ENCODE measurements at regions not wholly inside any gene's neighbourhood (a gene's known extent, or its start where the extent isn't known, plus 50 kb on each side); places are given as distances from the start of the nearest gene placed in this dataset.

DNA sequence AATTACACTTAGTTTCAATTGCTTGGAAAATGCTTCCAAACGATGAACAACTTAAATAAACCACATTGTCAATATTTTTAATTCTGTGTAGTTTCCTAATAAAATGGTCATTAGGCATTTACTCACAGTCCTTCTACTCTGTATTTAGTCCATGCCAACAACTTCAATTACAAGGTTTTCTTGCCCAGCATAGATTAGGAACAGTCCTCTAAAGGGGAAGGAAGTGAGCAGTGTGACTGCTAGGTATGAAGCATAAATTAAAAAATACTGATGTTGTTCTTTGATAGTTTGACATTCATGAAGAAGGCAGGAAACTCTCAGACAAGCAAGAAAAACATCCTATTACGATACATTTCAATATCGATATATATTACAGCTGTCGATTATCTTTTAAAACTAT is 716.0 kb upstream of the PCDH9 start:
- Histone ChIP-seq H3K27ac (replicated peaks; ENCODE audit: low read length) (no peak overlapping the region), H3K4ac (ENCODE audit: low read length) (no peak overlapping the region), H3K27me3 (ENCODE audit: control insufficient read depth in 3 of 3, insufficient read depth in 3 of 3, low read depth in 1 of 3, low read length in 3 of 3) (no peaks in the 10 kb centered on the region), H3K4me3 (ENCODE audit: low read length in 2 of 2) (no peak overlapping the region), H4K8ac (ENCODE audit: low read depth, low read length) (no peak overlapping the region), H3K23ac (ENCODE audit: low read depth, low read length, poor library complexity) (no peak overlapping the region), H3K14ac (ENCODE audit: low read length) (no peak overlapping the region), H2AK5ac (ENCODE audit: low read depth, low read length) (no peak overlapping the region), H3K9me3 (replicated peaks in 1 of 2; ENCODE audit: control insufficient read depth in 2 of 2, insufficient read depth in 1 of 2, low read depth in 1 of 2, low read length in 2 of 2) (no peaks in the 10 kb centered on the region), H3K4me1 (ENCODE audit: control insufficient read depth in 2 of 2, insufficient read depth in 1 of 2, low read depth in 1 of 2, low read length in 2 of 2) (no peaks in the 10 kb centered on the region), H2BK15ac (ENCODE audit: low read length) (no peak overlapping the region), H2BK120ac (ENCODE audit: low read depth, low read length) (no peak overlapping the region), H2BK12ac (ENCODE audit: low read length) (no peak overlapping the region), H3K18ac (ENCODE audit: low read length) (no peak overlapping the region), H4K91ac (ENCODE audit: low read depth, low read length, poor library complexity) (no peak overlapping the region), H3K9ac (ENCODE audit: low read depth, low read length, poor library complexity) (no peak overlapping the region), H2BK5ac (ENCODE audit: low read length) (no peak overlapping the region), H2AFZ (ENCODE audit: low read length) (no peak overlapping the region), H3K36me3 (replicated peaks in 1 of 2; ENCODE audit: control insufficient read depth in 2 of 2, insufficient read depth in 2 of 2, low read length in 2 of 2) (no peaks in the 10 kb centered on the region), H3K79me1 (ENCODE audit: low read depth, low read length) (no peaks in the 10 kb centered on the region), H3K4me2 (ENCODE audit: insufficient read depth, low read length, poor library complexity, severe bottlenecking) (no peak overlapping the region)
- no CpG with 5 or more reads among the region's 4 CpGs for WGBS, 2 donors (ENCODE audit: extremely low coverage in 2 of 2, insufficient read length in 2 of 2, insufficient replicate concordance in 1 of 2)
- DNase-seq (ENCODE audit: low spot score) = no peak

DNA sequence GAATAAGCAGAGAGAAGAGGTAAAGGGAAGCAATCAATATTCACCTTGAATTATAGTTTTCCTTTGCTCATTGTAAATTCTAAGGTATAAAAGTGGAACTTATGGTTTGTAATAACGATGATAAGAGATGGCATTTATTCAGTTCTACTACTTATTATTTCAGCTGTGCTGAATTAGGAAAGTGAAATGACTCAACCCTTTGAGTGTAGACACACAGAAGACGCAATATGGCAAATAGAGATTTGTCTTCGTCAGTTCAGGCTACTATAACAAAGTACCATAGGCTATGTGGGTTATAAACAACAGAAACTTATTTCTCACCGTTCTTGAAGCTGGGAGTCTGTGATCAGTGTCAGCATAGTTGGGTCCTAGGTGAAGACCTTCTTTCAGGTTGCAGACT is 713.0 kb upstream of the PCDH9 start:
- Histone ChIP-seq H3K4me1 (ENCODE audit: control insufficient read depth in 2 of 2, insufficient read depth in 1 of 2, low read depth in 1 of 2, low read length in 2 of 2) (no peaks in the 10 kb centered on the region), H2BK15ac (ENCODE audit: low read length) (no peak overlapping the region), H3K23ac (ENCODE audit: low read depth, low read length, poor library complexity) (no peak overlapping the region), H3K27me3 (ENCODE audit: control insufficient read depth in 3 of 3, insufficient read depth in 3 of 3, low read depth in 1 of 3, low read length in 3 of 3) (no peaks in the 10 kb centered on the region), H3K14ac (ENCODE audit: low read length) (no peak overlapping the region), H4K8ac (ENCODE audit: low read depth, low read length) (no peak overlapping the region), H3K4me2 (ENCODE audit: insufficient read depth, low read length, poor library complexity, severe bottlenecking) (no peak overlapping the region), H2BK120ac (ENCODE audit: low read depth, low read length) (no peak overlapping the region), H2AK5ac (ENCODE audit: low read depth, low read length) (no peak overlapping the region), H3K27ac (replicated peaks; ENCODE audit: low read length) (no peak overlapping the region), H2BK5ac (ENCODE audit: low read length) (no peak overlapping the region), H2BK12ac (ENCODE audit: low read length) (no peak overlapping the region), H3K9ac (ENCODE audit: low read depth, low read length, poor library complexity) (no peak overlapping the region), H3K9me3 (replicated peaks in 1 of 2; ENCODE audit: control insufficient read depth in 2 of 2, insufficient read depth in 1 of 2, low read depth in 1 of 2, low read length in 2 of 2) (no peaks in the 10 kb centered on the region), H3K18ac (ENCODE audit: low read length) (no peak overlapping the region), H4K91ac (ENCODE audit: low read depth, low read length, poor library complexity) (no peak overlapping the region), H3K36me3 (replicated peaks in 1 of 2; ENCODE audit: control insufficient read depth in 2 of 2, insufficient read depth in 2 of 2, low read length in 2 of 2) (no peaks in the 10 kb centered on the region), H3K4ac (ENCODE audit: low read length) (no peak overlapping the region), H3K79me1 (ENCODE audit: low read depth, low read length) (no peaks in the 10 kb centered on the region), H2AFZ (ENCODE audit: low read length) (no peak overlapping the region), H3K4me3 (ENCODE audit: low read length in 2 of 2) (no peak overlapping the region)
- no CpG with 5 or more reads among the region's 4 CpGs for WGBS, 2 donors (ENCODE audit: extremely low coverage in 2 of 2, insufficient read length in 2 of 2, insufficient replicate concordance in 1 of 2)
- DNase-seq (ENCODE audit: low spot score) = no peak

DNA sequence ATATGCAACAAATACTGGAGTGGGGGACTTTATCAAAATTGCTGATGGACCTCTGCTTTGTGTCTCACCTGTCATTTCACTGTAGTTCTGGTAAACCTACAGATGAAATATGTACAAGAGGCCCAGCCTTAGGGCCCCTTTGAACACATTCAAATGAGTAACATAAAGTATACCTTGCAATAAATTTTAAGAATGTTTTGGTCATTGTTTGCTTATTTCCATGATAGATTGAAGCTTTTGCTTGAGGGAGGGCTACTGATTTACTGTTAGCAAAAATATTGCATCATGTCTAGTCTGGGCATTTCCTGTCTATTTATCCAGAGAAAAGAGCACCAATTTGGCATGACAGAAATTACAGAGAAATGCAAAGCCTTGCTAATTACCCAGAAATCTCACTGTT is 705.5 kb upstream of the PCDH9 start:
- DNase-seq (ENCODE audit: low spot score) = no peak
- Histone ChIP-seq H3K27ac (replicated peaks; ENCODE audit: low read length) (no peak overlapping the region), H3K9ac (ENCODE audit: low read depth, low read length, poor library complexity) (no peak overlapping the region), H2BK12ac (ENCODE audit: low read length) (no peak overlapping the region), H4K8ac (ENCODE audit: low read depth, low read length) (no peak overlapping the region), H3K36me3 (replicated peaks in 1 of 2; ENCODE audit: control insufficient read depth in 2 of 2, insufficient read depth in 2 of 2, low read length in 2 of 2) (no peaks in the 10 kb centered on the region), H3K14ac (ENCODE audit: low read length) (no peak overlapping the region), H3K79me1 (ENCODE audit: low read depth, low read length) (no peaks in the 10 kb centered on the region), H3K23ac (ENCODE audit: low read depth, low read length, poor library complexity) (no peak overlapping the region), H2AK5ac (ENCODE audit: low read depth, low read length) (no peak overlapping the region), H2BK120ac (ENCODE audit: low read depth, low read length) (no peak overlapping the region), H3K9me3 (replicated peaks in 1 of 2; ENCODE audit: control insufficient read depth in 2 of 2, insufficient read depth in 1 of 2, low read depth in 1 of 2, low read length in 2 of 2) (no peaks in the 10 kb centered on the region), H3K4me2 (ENCODE audit: insufficient read depth, low read length, poor library complexity, severe bottlenecking) (no peak overlapping the region), H3K27me3 (ENCODE audit: control insufficient read depth in 3 of 3, insufficient read depth in 3 of 3, low read depth in 1 of 3, low read length in 3 of 3) (no peaks in the 10 kb centered on the region), H3K4ac (ENCODE audit: low read length) (no peak overlapping the region), H3K4me3 (ENCODE audit: low read length in 2 of 2) (no peak overlapping the region), H2AFZ (ENCODE audit: low read length) (peak overlapping the region; percentile 33), H2BK15ac (ENCODE audit: low read length) (no peak overlapping the region), H2BK5ac (ENCODE audit: low read length) (no peak overlapping the region), H3K18ac (ENCODE audit: low read length) (no peak overlapping the region), H3K4me1 (ENCODE audit: control insufficient read depth in 2 of 2, insufficient read depth in 1 of 2, low read depth in 1 of 2, low read length in 2 of 2) (no peaks in the 10 kb centered on the region), H4K91ac (ENCODE audit: low read depth, low read length, poor library complexity) (no peak overlapping the region)

- no peak overlapping the region for H2BK15ac ChIP-seq (ENCODE audit: low read length)
- H3K23ac ChIP-seq (ENCODE audit: low read depth, low read length, poor library complexity) = no peak overlapping the region
- no peak overlapping the region for H3K4me2 ChIP-seq (ENCODE audit: insufficient read depth, low read length, poor library complexity, severe bottlenecking)
- H3K9ac ChIP-seq (ENCODE audit: low read depth, low read length, poor library complexity) = no peak overlapping the region
- no CpG with 5 or more reads among the region's 1 CpG for WGBS, 2 donors (ENCODE audit: extremely low coverage in 2 of 2, insufficient read length in 2 of 2, insufficient replicate concordance in 1 of 2)
- H3K27me3 ChIP-seq (ENCODE audit: control insufficient read depth in 3 of 3, insufficient read depth in 3 of 3, low read depth in 1 of 3, low read length in 3 of 3) = no peaks in the 10 kb centered on the region
- H2AFZ ChIP-seq (ENCODE audit: low read length) = no peak overlapping the region
- H3K4me1 ChIP-seq (ENCODE audit: control insufficient read depth in 2 of 2, insufficient read depth in 1 of 2, low read depth in 1 of 2, low read length in 2 of 2) = no peaks in the 10 kb centered on the region
- H2BK5ac ChIP-seq (ENCODE audit: low read length) = no peak overlapping the region
- no peaks in the 10 kb centered on the region for H3K79me1 ChIP-seq (ENCODE audit: low read depth, low read length)
- no peak overlapping the region for H3K4ac ChIP-seq (ENCODE audit: low read length)
- no peak overlapping the region for H2AK5ac ChIP-seq (ENCODE audit: low read depth, low read length)
- no peak for DNase-seq (ENCODE audit: low spot score)
- H2BK120ac ChIP-seq (ENCODE audit: low read depth, low read length) = no peak overlapping the region
- no peaks in the 10 kb centered on the region for H3K9me3 ChIP-seq (replicated peaks in 1 of 2; ENCODE audit: control insufficient read depth in 2 of 2, insufficient read depth in 1 of 2, low read depth in 1 of 2, low read length in 2 of 2)
- H3K36me3 ChIP-seq (replicated peaks in 1 of 2; ENCODE audit: control insufficient read depth in 2 of 2, insufficient read depth in 2 of 2, low read length in 2 of 2) = no peaks in the 10 kb centered on the region
- no peak overlapping the region for H4K91ac ChIP-seq (ENCODE audit: low read depth, low read length, poor library complexity)
- no peak overlapping the region for H3K4me3 ChIP-seq (ENCODE audit: low read length in 2 of 2)
- H3K27ac ChIP-seq (replicated peaks; ENCODE audit: low read length) = no peak overlapping the region
- H4K8ac ChIP-seq (ENCODE audit: low read depth, low read length) = no peak overlapping the region
- no peak overlapping the region for H2BK12ac ChIP-seq (ENCODE audit: low read length)
- H3K18ac ChIP-seq (ENCODE audit: low read length) = no peak overlapping the region
- no peak overlapping the region for H3K14ac ChIP-seq (ENCODE audit: low read length)
These were observed 704.6 kb upstream of the PCDH9 start for GRCh38 chr13:67934617-67935330.
